H1 (cell line): ENCODE measurements at regions not wholly inside any gene's neighbourhood (a gene's known extent, or its start where the extent isn't known, plus 50 kb on each side); places are given as distances from the start of the nearest gene placed in this dataset.
"Not testable (repeated sequence)": the region's sequence is repeated elsewhere in the genome, so short reads cannot be mapped to it uniquely, and the experiment has no call there.

Experiments used
- CTCF ChIA-PET: fragments of 300-600 bp; sonication (Branson Sonifier 250); formaldehyde crosslinking; loops from one replicate; lab custom pipeline; 2021; ENCODE audit not compliant: partially characterized antibody; lab: Charles Lee
- POLR2A ChIA-PET: fragments of 300-600 bp; sonication (Branson Sonifier 250); formaldehyde crosslinking; loops from one replicate; lab custom pipeline; 2021; ENCODE audit warnings: inconsistent platforms; ENCODE audit not compliant: partially characterized antibody; lab: Charles Lee
- DNase-seq, 2 experiments: peaks; one replicate each; pipeline versions ENCODE4 v3.0.0 to v3.0.0-alpha.2; 2010 to 2022; ENCODE audit warnings: low spot score in 2 of 2, low read depth in 1 of 2, mixed read lengths in 1 of 2
- FAIRE-seq: peaks from 2 replicates; lab custom pipeline; 2011; peaks lifted over from hg19 to GRCh38; lab: Jason Lieb, UNC
- H2AFZ ChIP-seq: 2 replicates; pipeline ENCODE4 v1.8.1; 2012; ENCODE audit warnings: low read length, inconsistent platforms
- H2AK5ac ChIP-seq: 2 replicates; pipeline ENCODE4 v1.6.1; 2013; ENCODE audit warnings: low read depth, low read length
- H2BK120ac ChIP-seq: replicated peaks from 2 replicates; pipeline ENCODE3; 2013; ENCODE audit warnings: low read depth, low read length, inconsistent platforms
- H2BK12ac ChIP-seq: 2 replicates; pipeline ENCODE4 v1.6.1; 2013; ENCODE audit warnings: low read depth, low read length
- H2BK15ac ChIP-seq: 2 replicates; pipeline ENCODE4 v1.6.1; 2013; ENCODE audit warnings: low read length
- H2BK20ac ChIP-seq: 2 replicates; pipeline ENCODE4 v1.6.1; 2013; ENCODE audit warnings: low read length
- H2BK5ac ChIP-seq: 2 replicates; pipeline ENCODE4 v1.6.1; 2013; ENCODE audit warnings: low read depth, low read length
- H3K14ac ChIP-seq: 2 replicates; pipeline ENCODE4 v1.6.1; 2013; ENCODE audit warnings: inconsistent platforms; ENCODE audit not compliant: insufficient read length
- H3K18ac ChIP-seq: 2 replicates; pipeline ENCODE4 v1.6.1; 2013; ENCODE audit warnings: low read length; ENCODE audit errors: extremely low read depth
- H3K23ac ChIP-seq: 2 replicates; pipeline ENCODE4 v1.6.1; 2013; ENCODE audit warnings: inconsistent platforms; ENCODE audit not compliant: insufficient read length
- H3K23me2 ChIP-seq: 2 replicates; pipeline ENCODE4 v1.6.1; 2013; ENCODE audit warnings: low read depth, low read length
- H3K27ac ChIP-seq: 2 replicates; pipeline ENCODE4 v1.6.1; 2011; ENCODE audit warnings: low read depth, low read length, inconsistent platforms
- H3K27me3 ChIP-seq, 4 experiments: replicated peaks in 1 of 4; 1 replicate in 1 of 4; 2 replicates in 3 of 4; pipeline versions ENCODE4 v1.6.1 to v1.8.1; 2011 to 2013; ENCODE audit warnings: low read length in 3 of 4, mild to moderate bottlenecking in 3 of 4, inconsistent platforms in 2 of 4, mixed read lengths in 2 of 4, moderate library complexity in 1 of 4; ENCODE audit not compliant: control insufficient read depth in 3 of 4, insufficient read depth in 3 of 4; ENCODE audit errors: extremely low read depth in 1 of 4
- H3K36me3 ChIP-seq, 4 experiments: 2 replicates each; pipeline versions ENCODE4 v1.6.1 to v1.8.1; 2011 to 2013; ENCODE audit warnings: mild to moderate bottlenecking in 4 of 4, low read length in 3 of 4, moderate library complexity in 2 of 4, control low read depth in 1 of 4, inconsistent platforms in 1 of 4; ENCODE audit not compliant: insufficient read depth in 4 of 4, control insufficient read depth in 2 of 4
- H3K4ac ChIP-seq: replicated peaks from 2 replicates; pipeline ENCODE3; 2013; ENCODE audit warnings: low read length, low read depth, mixed read lengths, inconsistent platforms; ENCODE audit not compliant: insufficient read length
- H3K4me1 ChIP-seq, 4 experiments: replicated peaks in 1 of 4; 1 replicate in 1 of 4; 2 replicates in 3 of 4; pipeline versions ENCODE4 v1.6.1 to v1.8.1; 2011 to 2013; ENCODE audit warnings: low read length in 3 of 4, inconsistent platforms in 2 of 4, mixed read lengths in 1 of 4; ENCODE audit not compliant: insufficient read depth in 4 of 4, control insufficient read depth in 3 of 4
- H3K4me2 ChIP-seq, 2 experiments: 2 replicates each; pipeline versions ENCODE4 v1.6.1 to v1.8.1; 2011 to 2013; ENCODE audit warnings: low read depth in 2 of 2, low read length in 2 of 2, control low read depth in 1 of 2, inconsistent platforms in 1 of 2, mild to moderate bottlenecking in 1 of 2; ENCODE audit not compliant: insufficient read depth in 1 of 2
- H3K4me3 ChIP-seq, 4 experiments: fragments of 200-600, 300-600 bp in 1 of 4; sonication (generic), shearing (Covaris generic), sonication (Bioruptor Twin) in 1 of 4; 2 replicates each; pipeline versions ENCODE4 v1.5.1 to v1.8.1; 2011 to 2016; ENCODE audit warnings: low read length in 4 of 4, low read depth in 3 of 4, control low read depth in 2 of 4, inconsistent platforms in 2 of 4, mild to moderate bottlenecking in 2 of 4, mixed read lengths in 1 of 4, moderate library complexity in 1 of 4; ENCODE audit not compliant: insufficient read depth in 2 of 4; ENCODE audit errors: extremely low read depth in 1 of 4
- H3K56ac ChIP-seq: replicated peaks from 2 replicates; pipeline ENCODE3; 2013; ENCODE audit warnings: low read depth, mild to moderate bottlenecking, mixed read lengths, low read length, inconsistent platforms; ENCODE audit not compliant: insufficient read length
- H3K79me1 ChIP-seq: 2 replicates; pipeline ENCODE4 v1.6.1; 2013; ENCODE audit warnings: low read depth, low read length, control low read depth
- H3K79me2 ChIP-seq, 2 experiments: 2 replicates each; pipeline versions ENCODE4 v1.6.1 to v1.8.1; 2012 to 2013; ENCODE audit warnings: low read length in 2 of 2, mild to moderate bottlenecking in 2 of 2, inconsistent platforms in 1 of 2; ENCODE audit not compliant: insufficient read depth in 2 of 2, control insufficient read depth in 1 of 2
- H3K9ac ChIP-seq, 4 experiments: replicated peaks in 1 of 4; 1 replicate in 1 of 4; 2 replicates in 3 of 4; pipeline versions ENCODE4 v1.6.1 to v1.8.1; 2011 to 2013; ENCODE audit warnings: low read depth in 3 of 4, low read length in 3 of 4, control low read depth in 2 of 4, mild to moderate bottlenecking in 2 of 4, moderate library complexity in 2 of 4, inconsistent platforms in 1 of 4; ENCODE audit errors: extremely low read depth in 1 of 4
- H3K9me3 ChIP-seq, 2 experiments: 2 replicates each; pipeline versions ENCODE4 v1.6.1 to v1.8.1; 2012 to 2013; ENCODE audit warnings: mild to moderate bottlenecking in 2 of 2, moderate library complexity in 2 of 2, control low read depth in 1 of 2, inconsistent platforms in 1 of 2, low read depth in 1 of 2, low read length in 1 of 2, mixed read lengths in 1 of 2; ENCODE audit not compliant: insufficient read depth in 2 of 2
- H4K20me1 ChIP-seq, 2 experiments: replicated peaks in 1 of 2; 2 replicates each; pipeline versions ENCODE3 to v1.8.1; 2011 to 2013; ENCODE audit warnings: inconsistent platforms in 2 of 2, low read length in 2 of 2, mild to moderate bottlenecking in 1 of 2; ENCODE audit not compliant: insufficient read depth in 2 of 2, control insufficient read depth in 1 of 2
- H4K5ac ChIP-seq: 2 replicates; pipeline ENCODE4 v1.6.1; 2013; ENCODE audit warnings: low read length, low read depth, mixed read lengths, inconsistent platforms; ENCODE audit not compliant: insufficient read length
- H4K8ac ChIP-seq: 2 replicates; pipeline ENCODE4 v1.8.0; 2013; ENCODE audit warnings: mild to moderate bottlenecking, moderate library complexity, low read length, inconsistent platforms; ENCODE audit not compliant: insufficient read depth; ENCODE audit errors: extremely low read depth
- H4K91ac ChIP-seq: replicated peaks from 2 replicates; pipeline ENCODE3; 2013; ENCODE audit warnings: low read length, mixed read lengths, inconsistent platforms; ENCODE audit not compliant: insufficient read length
- WGBS, 2 experiments: shearing (Covaris generic) in 1 of 2; methylation state at CpG; one replicate each; pipeline versions ENCODE4 v1.1.6 to v1.1.7; 2013 to 2015; ENCODE audit warnings: low lambda C conversion rate in 2 of 2, mixed read lengths in 2 of 2, inconsistent platforms in 1 of 2, low coverage in 1 of 2, missing lambda C conversion rate in 1 of 2; ENCODE audit not compliant: insufficient replicate concordance in 2 of 2, insufficient coverage in 1 of 2, insufficient read length in 1 of 2; ENCODE audit errors: extremely low coverage in 1 of 2, missing lambda C conversion rate in 1 of 2; 5-methylcytosine and 5-hydroxymethylcytosine counted together

DNA sequence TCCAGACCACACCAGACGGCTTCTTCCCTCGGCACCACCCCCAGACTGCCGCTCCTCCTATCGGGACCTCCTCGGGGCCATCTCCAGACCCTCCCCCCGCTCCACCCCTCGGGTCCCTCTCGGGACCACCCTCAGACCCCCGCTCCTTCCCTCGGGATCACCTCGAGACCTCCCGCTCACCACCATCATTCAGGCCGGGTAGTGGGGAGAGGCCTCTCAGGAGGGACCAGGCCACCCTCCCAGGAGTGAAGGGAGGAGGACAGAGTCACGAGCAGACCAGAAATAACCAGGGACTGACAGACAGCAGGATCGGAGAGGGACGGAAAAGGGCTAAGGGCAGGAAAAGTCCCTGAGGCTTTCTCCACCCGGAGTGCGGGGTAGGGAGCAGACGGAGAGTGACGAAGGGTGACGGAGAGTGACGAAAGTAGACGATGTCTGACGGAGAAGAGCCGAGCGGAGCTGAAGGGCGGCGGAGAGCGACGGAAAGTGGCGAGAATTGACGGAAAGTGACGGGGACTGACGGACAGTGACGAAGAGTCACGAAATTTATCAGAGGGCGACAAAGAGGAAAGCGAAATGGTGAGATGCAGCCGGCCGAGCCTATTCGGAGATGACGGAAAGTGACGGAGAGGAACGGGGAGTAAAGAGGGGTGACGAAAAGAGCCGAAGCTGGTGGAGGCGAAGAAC lies 262.3 kb upstream of the PLCXD1 start:
- H3K79me1 ChIP-seq, H2AK5ac ChIP-seq, H2AFZ ChIP-seq, H3K4me1 ChIP-seq, H3K4me2 ChIP-seq, H3K27ac ChIP-seq, H3K23ac ChIP-seq, H3K27me3 ChIP-seq, H2BK5ac ChIP-seq, H4K5ac ChIP-seq, CTCF ChIA-PET, H3K79me2 ChIP-seq, H4K8ac ChIP-seq, H3K14ac ChIP-seq, H3K56ac ChIP-seq, H2BK15ac ChIP-seq, H2BK120ac ChIP-seq, H4K91ac ChIP-seq, H2BK20ac ChIP-seq, H3K4me3 ChIP-seq, H3K23me2 ChIP-seq, H4K20me1 ChIP-seq, H3K4ac ChIP-seq, H3K9ac ChIP-seq, POLR2A ChIA-PET, H3K9me3 ChIP-seq, H2BK12ac ChIP-seq, H3K36me3 ChIP-seq, H3K18ac ChIP-seq: not testable (repeated sequence)
- peak in 1 of 2 experiments; percentile 63 for DNase-seq
- peak; percentile 90 for FAIRE-seq
- WGBS, 2 experiments = no CpG with 5 or more reads among the region's 47 CpGs

DNA sequence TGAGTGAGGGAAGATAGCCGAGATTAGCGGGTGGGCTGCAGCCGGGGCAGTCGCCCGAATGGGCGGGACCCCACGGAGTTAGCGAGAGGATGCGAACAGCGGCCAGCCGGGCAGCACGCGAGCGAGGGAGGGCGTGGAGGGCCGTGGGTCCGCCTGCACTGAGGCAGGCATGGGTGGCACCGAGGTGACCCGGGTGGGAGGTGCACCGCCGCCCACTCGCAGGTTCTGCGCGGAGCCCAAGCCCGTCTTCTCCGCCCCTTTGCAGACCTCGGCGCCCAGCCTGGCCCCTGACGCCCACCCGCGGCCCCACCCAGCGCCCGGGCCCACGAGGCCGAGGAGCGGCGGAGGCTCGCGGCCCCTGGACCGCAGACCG lies 261.7 kb upstream of the PLCXD1 start:
- H3K56ac ChIP-seq, H3K23ac ChIP-seq, H3K14ac ChIP-seq, H3K27ac ChIP-seq, H2AFZ ChIP-seq, H2BK20ac ChIP-seq, H4K5ac ChIP-seq, H3K79me2 ChIP-seq, DNase-seq, H3K27me3 ChIP-seq, H2BK12ac ChIP-seq, H3K79me1 ChIP-seq, H2BK15ac ChIP-seq, H2AK5ac ChIP-seq, H3K23me2 ChIP-seq, H4K91ac ChIP-seq, H3K36me3 ChIP-seq, POLR2A ChIA-PET, FAIRE-seq, H3K4me1 ChIP-seq, H3K9me3 ChIP-seq, H4K20me1 ChIP-seq, H3K18ac ChIP-seq, CTCF ChIA-PET, H2BK120ac ChIP-seq, H3K9ac ChIP-seq, H2BK5ac ChIP-seq, H4K8ac ChIP-seq, H3K4ac ChIP-seq: not testable (repeated sequence)
- Histone ChIP-seq H3K4me3 (peak overlapping the region in 2 of 4 experiments; percentile 43 to 56; a peak in 3 of 8 replicates), H3K4me2 (peak overlapping the region in 1 of 2 experiments; percentile 85; a peak in 1 of 4 replicates)
- WGBS, 2 experiments = no CpG with 5 or more reads among the region's 41 CpGs
